Body of pancreas (tissue), 4 donors: ENCODE measurements at regions not wholly inside any gene's neighbourhood (a gene's known extent, or its start where the extent isn't known, plus 50 kb on each side); places are given as distances from the start of the nearest gene placed in this dataset.

Source experiments
- ATAC-seq: fragments of 150-250 bp; one replicate; pipeline ENCODE4 v1.9.1; 2016
- DNase-seq, 4 donors: peaks; one replicate each; pipeline ENCODE4 v3.0.0-alpha.2; 2019
- H3K27ac ChIP-seq, 4 donors: fragments of 200-600 bp; sonication (generic); 1 replicate in 3 of 4; 2 replicates in 1 of 4; pipeline versions ENCODE4 v1.5.1 to v1.6.1; 2016 to 2019; ENCODE audit warnings: mild to moderate bottlenecking in 1 of 4, mixed read lengths in 1 of 4, moderate library complexity in 1 of 4
- H3K27me3 ChIP-seq, 2 donors: fragments of 200-600 bp; sonication (generic); one replicate each; pipeline ENCODE4 v1.6.0; 2016; ENCODE audit warnings: mild to moderate bottlenecking in 1 of 2
- H3K36me3 ChIP-seq, 2 donors: fragments of 200-600 bp; sonication (generic); replicated peaks in 1 of 2; 2 replicates each; pipeline ENCODE4 v1.5.1; 2016; ENCODE audit warnings: low read depth in 2 of 2; ENCODE audit not compliant: insufficient read depth in 1 of 2
- H3K4me1 ChIP-seq: fragments of 200-600 bp; sonication (generic); one replicate; pipeline ENCODE4 v1.6.0; 2016
- H3K4me3 ChIP-seq, 2 donors: fragments of 200-600 bp; sonication (generic); 1 replicate in 1 of 2; 2 replicates in 1 of 2; pipeline ENCODE4 v1.5.1; 2016 to 2019
- H3K9me3 ChIP-seq, 3 donors: fragments of 200-600 bp; sonication (generic); 1 replicate in 2 of 3; 2 replicates in 1 of 3; pipeline ENCODE4 v1.5.1; 2016
- CTCF ChIP-seq, 7 experiments: fragments of 450-650 bp in 4 of 7; fragments of 200-600 bp in 3 of 7; sonication (generic) in 3 of 7; IDR thresholded peaks; one replicate each; pipeline ENCODE4 v1.5.1; 2016 to 2019; ENCODE audit warnings: antibody characterized with exemption in 7 of 7
- POLR2A ChIP-seq, 3 donors: fragments of 450-650 bp; IDR thresholded peaks; one replicate each; pipeline ENCODE4 v1.6.1; 2016; ENCODE audit warnings: antibody characterized with exemption in 3 of 3, mild to moderate bottlenecking in 2 of 3
- WGBS, 2 donors: methylation state at CpG; one replicate each; pipeline ENCODE4 v1.1.5; 2017; 5-methylcytosine and 5-hydroxymethylcytosine counted together
- intact Hi-C: fragments of 100-400 bp; cut with DNase I; formaldehyde crosslinking; loops from one replicate; pipeline ENCODE4 v1.15.1; 2023

DNA sequence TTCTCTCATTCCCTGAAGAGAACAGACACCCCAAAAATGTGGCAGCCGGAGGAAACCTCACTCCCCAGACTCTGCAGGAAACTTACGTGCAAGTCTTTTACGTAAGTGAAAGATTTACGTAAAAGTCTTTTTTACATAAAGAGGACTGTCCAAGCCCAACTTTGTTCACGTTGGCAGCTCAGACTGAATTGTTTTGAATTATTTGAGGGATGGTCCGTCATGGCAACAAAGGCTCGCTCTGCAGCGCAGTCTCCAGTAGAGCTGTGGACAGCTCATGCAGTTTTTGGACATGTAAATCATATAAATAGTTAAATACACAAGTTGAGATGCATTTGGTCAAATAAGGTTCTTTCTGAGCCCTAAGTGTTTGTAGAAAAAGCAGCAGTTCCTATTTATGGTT, 394.8 kb downstream of the QKI start:
- intact Hi-C loops, result no loop called here
- Histone ChIP-seq H3K4me1 (no peaks in the 10 kb centered on the region), H3K27ac (no peak overlapping the region), H3K27me3 (no peaks in the 10 kb centered on the region), H3K9me3 (no peaks in the 10 kb centered on the region), H3K4me3 (no peak overlapping the region), H3K36me3 (no peaks in the 10 kb centered on the region)
- no peak for TF ChIP-seq POLR2A (IDR thresholded peaks at IDR 0.05)
- no peak for TF ChIP-seq CTCF (IDR thresholded peaks at IDR 0.05)
- ATAC-seq (no peak), DNase-seq (no peak)
- 81 to 93% methylated on average over 8 of the region's 8 CpGs for WGBS, 2 donors

DNA sequence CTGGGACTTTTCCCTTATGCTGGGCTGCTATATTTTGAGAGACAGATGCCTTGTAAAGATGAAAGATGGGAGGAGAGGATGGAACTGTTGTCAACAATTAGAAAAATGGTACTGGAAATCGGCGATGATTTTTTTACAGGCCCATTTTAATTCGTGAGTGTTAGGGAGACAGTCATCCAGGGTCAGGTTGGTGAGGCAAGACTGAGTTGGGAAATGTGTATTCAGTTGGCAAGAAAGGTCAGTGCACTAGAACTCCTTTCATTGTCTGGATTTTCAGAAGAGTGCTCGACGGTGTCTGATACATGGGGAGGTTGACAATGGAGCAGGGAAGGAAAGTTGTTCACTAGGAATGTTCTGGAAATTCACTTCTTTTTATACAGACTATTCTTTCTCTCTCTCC, 394.4 kb downstream of the QKI start:
- Histone ChIP-seq H3K9me3 (no peaks in the 10 kb centered on the region), H3K4me1 (no peaks in the 10 kb centered on the region), H3K27me3 (no peaks in the 10 kb centered on the region), H3K27ac (no peak overlapping the region), H3K4me3 (no peak overlapping the region), H3K36me3 (no peaks in the 10 kb centered on the region)
- intact Hi-C loops, result no loop called here
- WGBS, 2 donors, result 76 to 78% methylated on average over 5 of the region's 5 CpGs
- no peak for DNase-seq
- no peak for ATAC-seq
- TF ChIP-seq CTCF (IDR thresholded peaks at IDR 0.05) (no peak), POLR2A (IDR thresholded peaks at IDR 0.05) (no peak)

GRCh38 chr6:163808231-163808630, 393.7 kb downstream of the QKI start:
- H3K27me3 ChIP-seq, result no peaks in the 10 kb centered on the region
- no peak for ATAC-seq
- no peaks in the 10 kb centered on the region for H3K36me3 ChIP-seq
- no peaks in the 10 kb centered on the region for H3K4me1 ChIP-seq
- TF ChIP-seq CTCF (IDR thresholded peaks at IDR 0.05), result no peak
- TF ChIP-seq POLR2A (IDR thresholded peaks at IDR 0.05), result no peak
- WGBS, 2 donors, result 81 to 84% methylated on average over 6 of the region's 6 CpGs
- H3K9me3 ChIP-seq, result no peaks in the 10 kb centered on the region
- intact Hi-C loops, result no loop called here
- no peak overlapping the region for H3K4me3 ChIP-seq
- no peak for DNase-seq
- no peak overlapping the region for H3K27ac ChIP-seq

- Histone ChIP-seq H3K36me3 (no peaks in the 10 kb centered on the region), H3K27ac (no peak overlapping the region), H3K27me3 (no peaks in the 10 kb centered on the region), H3K9me3 (no peaks in the 10 kb centered on the region), H3K4me3 (no peak overlapping the region), H3K4me1 (no peaks in the 10 kb centered on the region)
- intact Hi-C loops, result no loop called here
- 75 to 90% methylated on average over 11 to 13 of the region's 13 CpGs for WGBS, 2 donors
- DNase-seq, result no peak
- TF ChIP-seq CTCF (IDR thresholded peaks at IDR 0.05) (no peak), POLR2A (IDR thresholded peaks at IDR 0.05) (no peak)
- no peak for ATAC-seq
These were observed 392.4 kb downstream of the QKI start for GRCh38 chr6:163806755-163807499.

DNA sequence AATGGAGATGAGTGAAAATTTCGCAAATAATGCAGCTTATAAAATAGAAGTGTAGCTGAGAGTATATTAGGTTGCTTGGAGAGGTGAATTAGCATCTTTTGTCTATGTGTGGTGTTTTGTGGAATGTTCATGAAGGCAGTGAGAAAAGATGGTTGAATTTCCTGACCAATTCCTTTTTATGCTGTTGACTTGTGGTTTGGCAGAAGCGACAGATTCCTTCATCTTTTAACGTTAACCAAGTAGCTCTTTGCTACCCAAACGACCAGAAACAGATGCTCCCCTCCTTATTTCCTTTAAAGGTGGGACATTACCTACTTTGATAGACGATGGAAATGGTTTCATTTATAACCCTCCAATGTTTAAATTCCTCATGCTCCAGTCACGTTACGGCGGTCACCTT, 390.5 kb downstream of the QKI start:
- 68 to 70% methylated on average over 8 of the region's 8 CpGs for WGBS, 2 donors
- Histone ChIP-seq H3K36me3 (no peaks in the 10 kb centered on the region), H3K27me3 (no peaks in the 10 kb centered on the region), H3K27ac (no peak overlapping the region), H3K4me1 (no peaks in the 10 kb centered on the region), H3K4me3 (no peak overlapping the region), H3K9me3 (no peaks in the 10 kb centered on the region)
- TF ChIP-seq CTCF (IDR thresholded peaks at IDR 0.05) (no peak), POLR2A (IDR thresholded peaks at IDR 0.05) (no peak)
- DNase-seq, result no peak
- no peak for ATAC-seq
- intact Hi-C loops, result no loop called here
